DMS 273 treated with DMSO at 0.1 percent for 48 hours (cell line): ENCODE measurements at regions not wholly inside any gene's neighbourhood (a gene's known extent, or its start where the extent isn't known, plus 50 kb on each side); places are given as distances from the start of the nearest gene placed in this dataset.

Experiments used
- DNase-seq: peaks from one replicate; lab custom pipeline; 2025; lab: John Stamatoyannopoulos, UW

DNA sequence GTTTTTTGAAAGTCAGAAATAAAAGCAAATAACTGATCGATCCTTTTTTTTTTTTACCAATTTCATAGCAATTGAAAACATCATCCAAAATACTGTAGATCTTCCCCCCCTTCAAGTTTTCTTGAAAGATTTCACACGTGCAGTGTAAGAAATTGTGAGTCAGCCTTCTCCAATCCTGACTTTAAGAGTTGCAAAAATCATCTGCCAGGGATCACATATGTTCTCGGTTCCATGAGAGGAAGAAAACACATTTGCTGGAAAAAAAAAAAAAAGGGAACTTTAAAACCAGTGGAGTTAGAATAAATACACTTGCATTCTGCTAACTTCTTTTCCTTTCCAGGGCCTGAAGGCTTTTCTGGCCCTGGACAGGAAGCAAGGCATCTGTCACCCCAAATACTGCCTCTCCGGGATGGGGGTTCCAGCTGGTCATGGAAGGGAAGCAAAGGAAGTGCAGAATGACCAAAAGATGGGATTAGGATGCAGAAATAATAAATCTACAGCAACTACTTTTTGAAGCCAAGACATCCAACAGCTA, 198.4 kb upstream of the KIAA1217 start:
- no peak for DNase-seq

DNA sequence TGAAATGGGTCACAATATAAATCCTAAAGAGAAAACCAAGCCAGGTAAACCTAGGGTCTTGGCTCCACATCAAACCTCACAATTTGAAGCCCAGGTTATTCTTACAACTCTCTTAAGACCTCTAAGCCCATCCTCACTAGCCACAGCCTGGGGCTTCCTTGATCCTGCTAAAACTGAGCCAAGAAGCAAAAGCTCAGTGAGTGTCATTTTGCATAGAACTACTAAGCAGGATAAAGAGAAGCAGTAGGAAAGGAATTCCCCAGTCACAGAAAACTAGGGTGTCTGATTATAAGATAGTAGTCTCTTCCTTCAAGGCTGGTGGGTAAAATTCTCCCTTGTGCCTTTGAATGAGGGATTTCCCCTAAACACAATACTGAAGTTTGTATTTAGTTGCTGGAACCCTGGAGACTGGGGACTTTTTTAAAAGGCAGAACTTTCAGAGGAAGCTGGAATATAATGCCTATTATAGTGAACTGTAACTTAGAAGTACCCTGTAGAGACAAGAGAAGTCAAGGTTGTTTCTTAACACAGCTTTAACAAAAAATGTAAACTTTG, 196.6 kb upstream of the KIAA1217 start:
- no peak for DNase-seq

DNA sequence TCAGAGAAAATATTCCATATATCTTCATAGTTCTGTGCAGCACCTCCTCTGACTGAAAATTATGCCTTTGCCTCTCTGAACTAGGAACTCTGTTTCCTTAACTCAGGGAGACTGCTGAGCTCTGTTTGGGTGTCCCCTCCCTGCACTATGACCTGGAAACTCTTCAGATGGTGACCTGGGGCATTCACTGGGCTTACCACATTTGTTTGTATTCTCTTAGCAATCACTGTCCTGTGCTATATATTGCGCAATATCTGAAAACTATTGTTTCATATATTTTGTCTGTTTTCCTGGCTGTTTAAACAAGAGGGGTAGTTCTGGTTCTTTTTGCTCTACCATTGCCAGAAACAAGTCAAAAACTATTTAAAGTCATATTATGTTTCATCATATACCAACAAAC, 181.8 kb upstream of the KIAA1217 start:
- DNase-seq = no peak

DNA sequence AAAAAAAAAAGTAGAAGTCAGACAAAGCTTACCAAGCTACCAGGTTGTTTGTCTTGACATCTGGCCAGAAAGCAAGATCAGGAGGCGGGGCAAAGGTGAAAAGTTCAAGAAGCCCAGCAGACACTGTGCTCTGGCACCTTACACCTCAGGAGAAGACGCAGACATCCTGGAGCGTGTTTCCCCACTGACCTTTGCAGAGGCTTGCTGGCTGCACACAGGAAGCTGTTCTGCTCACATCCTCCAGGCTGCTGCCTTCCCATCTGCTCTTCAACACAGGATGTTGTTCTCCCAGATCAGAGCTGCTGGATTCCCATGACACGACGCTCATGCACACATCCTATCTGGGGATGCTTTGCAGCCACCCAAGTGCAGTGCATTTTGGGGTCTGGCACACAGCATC, 174.4 kb upstream of the KIAA1217 start:
- no peak for DNase-seq

DNA sequence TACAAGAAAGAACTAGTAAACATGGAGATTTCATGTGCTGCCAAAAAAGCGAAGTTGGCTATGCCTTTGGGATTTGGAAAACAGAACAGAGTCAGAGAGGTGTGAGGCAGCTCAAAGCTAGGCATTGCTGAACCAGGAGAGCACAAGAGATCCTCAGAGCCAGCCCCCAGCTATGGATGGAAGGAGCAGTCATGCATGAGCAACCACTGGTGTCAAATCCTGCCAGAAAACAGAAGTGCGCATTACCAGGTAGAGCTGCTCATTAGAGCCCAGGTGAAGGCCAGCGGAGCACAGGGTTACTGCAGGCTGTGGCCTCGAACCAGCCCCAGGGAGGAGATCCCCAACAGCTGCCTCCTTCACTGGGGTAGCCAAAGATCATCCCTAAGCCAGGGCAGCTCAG, 173.2 kb upstream of the KIAA1217 start:
- DNase-seq = no peak

DNA sequence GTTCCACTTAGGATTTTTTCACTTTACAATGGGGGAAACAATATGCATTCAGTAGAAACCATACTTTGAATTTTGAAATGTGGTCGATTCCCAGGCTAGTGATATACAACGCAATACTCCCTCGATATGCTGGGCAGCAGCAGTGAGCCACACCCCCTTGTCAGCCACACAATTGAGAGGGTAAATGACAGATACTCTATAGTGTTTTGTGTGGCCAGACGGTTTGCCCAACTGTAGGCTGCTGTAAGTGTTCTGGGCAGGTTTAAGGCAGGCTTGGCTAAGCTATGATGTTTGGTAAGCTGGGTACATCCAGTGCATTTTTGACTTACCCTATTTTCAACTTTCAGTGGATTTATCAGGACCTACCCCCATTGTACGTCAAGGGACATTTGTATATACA, 169.6 kb upstream of the KIAA1217 start:
- DNase-seq = no peak

DNA sequence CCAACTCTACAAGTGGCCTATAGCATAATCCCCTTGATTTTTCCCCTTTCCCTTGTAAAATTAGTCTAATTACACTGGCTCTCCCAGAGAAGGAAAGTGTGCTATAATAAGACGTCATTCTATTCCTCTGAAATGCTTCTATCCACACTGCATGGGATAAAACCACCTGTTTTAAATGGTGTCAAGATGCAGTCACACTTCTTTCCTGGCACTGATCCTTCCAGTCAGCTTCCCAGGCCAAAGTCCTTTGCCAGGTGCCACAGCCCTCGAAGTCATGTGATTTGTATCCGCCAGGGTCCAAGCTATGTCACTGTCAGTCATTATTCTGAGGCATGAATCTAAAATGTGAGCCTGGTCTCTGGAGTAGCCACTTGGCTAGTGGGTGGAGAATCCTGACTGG, 169.0 kb upstream of the KIAA1217 start:
- DNase-seq = no peak

DNA sequence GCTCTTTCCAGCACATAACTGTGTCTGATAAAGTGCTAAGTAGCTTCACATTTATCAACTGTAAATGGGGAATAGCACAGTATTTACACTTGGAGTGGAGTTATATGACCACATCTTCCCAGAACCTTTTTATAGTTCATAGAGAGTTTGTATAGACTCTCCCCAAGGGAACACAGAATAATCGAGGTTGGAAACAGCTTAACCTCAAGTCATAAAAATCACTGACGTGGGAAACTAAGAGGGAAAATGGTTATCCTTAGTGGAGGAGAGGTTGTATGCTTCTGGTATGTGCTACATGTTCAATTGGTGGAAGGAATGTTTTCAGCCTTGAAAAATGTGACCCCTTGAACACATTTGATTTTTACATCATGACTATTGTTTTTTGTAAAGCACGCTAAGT, 167.9 kb upstream of the KIAA1217 start:
- DNase-seq = no peak

DNA sequence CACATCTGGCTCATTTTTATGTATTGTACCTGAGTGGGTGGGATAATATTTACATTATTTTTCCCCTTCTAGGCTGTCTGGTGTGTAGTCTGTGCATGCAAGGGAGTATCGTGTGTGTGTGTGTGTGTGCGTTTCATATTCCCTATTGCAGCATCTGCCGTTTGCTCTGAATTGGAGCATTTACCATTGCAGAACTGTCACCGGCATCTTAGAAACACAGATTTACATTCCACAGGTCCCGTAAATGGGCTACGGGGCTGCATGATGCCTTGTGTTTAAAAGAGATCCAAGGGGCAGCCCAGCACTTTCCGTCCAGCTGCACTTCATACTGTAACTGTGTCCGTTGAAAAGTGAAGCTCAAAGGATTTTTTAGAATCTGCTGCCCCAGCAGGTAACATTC, 167.1 kb upstream of the KIAA1217 start:
- no peak for DNase-seq

DNA sequence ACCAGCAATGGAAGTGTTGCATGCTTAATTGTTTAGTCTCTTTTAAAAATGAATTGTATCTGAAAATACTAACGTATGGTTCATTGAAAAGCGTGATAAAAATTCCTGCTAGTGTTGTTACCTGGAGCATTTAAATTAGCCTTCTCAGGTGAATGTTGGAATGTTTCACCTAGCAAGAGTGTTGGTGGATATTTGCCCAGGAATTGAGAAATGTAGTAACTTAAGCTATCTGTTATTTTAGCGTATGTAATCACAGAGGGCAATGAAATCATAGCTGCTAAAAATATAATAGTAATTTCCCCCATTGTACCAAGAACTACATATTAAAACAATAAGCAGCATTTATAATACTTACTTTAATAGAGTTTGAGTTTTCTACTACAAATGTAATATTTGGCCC, 166.1 kb upstream of the KIAA1217 start:
- DNase-seq = no peak

DNA sequence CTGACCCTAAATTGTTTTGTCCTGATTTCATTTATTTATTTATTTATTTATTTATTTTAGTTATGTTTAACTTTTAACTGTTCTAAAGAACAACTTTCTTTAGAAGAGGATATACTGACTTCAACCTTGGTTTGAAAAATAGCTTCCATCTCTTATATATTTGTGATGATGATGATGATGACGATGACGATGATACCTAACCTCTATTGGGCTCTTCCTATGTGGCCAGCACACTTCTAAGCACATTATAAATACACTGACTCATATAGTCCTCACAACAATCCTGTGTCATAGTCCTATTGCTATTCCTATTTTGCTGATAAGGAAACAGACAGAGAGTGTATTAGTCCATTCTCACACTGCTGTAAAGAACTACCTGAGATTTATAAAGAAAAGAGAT, 162.9 kb upstream of the KIAA1217 start:
- no peak for DNase-seq

DNA sequence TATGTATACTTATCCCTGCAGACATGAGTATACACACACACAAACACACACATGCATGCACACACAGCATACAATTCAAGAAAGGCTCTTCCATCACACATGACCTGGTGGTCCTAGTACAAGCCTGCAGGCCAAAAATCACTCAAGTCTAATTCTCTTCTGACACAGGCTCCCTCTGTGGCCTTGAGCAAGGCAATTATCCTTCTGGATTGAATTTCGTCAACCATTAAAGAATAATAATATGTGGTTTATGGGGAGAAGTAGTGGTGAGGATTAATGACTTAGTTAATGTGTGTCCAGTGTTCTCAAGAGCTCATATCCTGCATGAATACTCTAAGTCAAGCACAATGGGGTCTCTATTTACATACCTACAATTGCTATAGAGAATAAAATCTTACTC, 161.8 kb upstream of the KIAA1217 start:
- no peak for DNase-seq

DNA sequence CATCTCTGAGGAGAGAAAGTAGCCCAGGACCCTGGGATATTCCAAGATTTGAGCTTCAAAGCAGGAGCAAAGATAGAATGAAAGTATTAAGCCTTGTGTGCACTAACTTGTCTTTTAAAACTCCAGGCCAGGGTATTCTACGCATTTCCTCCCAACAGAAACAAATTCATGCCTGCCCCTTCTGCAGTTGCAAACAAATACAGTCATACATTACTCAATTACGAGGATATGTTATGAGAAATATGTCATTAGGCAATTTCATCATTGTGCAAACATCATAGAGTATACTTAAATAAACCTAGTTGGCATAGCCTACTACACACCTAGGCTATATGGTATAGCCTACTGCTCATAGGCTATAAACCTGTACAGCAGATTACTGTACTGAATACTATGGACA, 154.5 kb upstream of the KIAA1217 start:
- no peak for DNase-seq

DNA sequence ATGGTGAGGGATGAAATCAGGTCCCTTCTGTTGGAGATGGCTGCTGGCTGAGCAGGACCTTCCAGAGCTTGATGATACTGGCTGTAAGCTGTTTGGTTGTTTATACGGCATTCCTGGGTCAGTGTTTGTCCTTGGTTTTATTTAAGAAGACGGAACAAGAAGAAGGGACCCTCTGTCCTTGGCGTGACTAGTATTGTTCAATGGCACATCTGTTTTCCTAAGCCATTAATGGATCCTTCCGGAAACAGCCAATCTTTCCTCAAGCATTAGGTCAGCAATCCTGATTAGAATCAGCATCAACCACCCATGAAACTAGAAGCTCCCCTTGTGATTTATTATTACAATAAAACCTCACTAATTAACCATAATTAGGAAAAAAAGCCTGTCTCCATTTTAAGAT, 128.7 kb upstream of the KIAA1217 start:
- no peak for DNase-seq

DNA sequence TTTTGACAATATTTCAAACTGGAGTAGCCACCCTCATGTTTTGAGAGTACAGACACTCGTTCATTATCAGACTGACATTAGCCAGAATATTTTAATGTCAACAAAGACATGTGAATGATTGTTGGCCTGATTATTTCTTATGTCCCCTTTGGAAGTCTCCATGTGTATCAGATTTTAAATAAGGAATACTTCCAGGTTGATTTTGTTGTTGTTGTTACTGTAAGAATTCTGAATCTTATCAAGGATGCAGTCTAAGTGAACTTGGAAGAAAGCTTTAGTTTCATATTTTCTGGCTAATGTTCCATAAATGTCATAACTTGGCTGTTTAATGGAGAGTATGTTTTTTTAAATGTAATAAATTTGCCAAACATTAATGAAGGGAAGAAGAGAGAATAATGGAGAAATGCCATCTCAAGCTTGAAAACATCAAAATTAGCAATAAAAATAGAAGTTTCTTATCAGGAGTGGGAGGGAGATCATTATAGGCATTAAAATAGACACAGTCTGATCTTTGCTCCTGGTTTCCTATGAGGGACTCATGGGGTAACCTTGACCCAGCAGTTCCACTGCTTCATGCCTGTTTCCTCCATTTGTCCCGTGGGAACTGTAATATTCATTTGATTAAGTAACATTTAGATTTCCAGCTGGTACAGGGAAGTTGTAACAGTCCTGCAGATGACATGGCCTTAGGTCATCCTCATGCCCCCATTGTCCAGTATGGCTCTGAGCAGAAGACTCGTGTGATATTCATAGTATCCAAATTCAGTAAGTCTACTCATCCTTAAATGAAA, 122.4 kb upstream of the KIAA1217 start:
- no peak for DNase-seq

DNA sequence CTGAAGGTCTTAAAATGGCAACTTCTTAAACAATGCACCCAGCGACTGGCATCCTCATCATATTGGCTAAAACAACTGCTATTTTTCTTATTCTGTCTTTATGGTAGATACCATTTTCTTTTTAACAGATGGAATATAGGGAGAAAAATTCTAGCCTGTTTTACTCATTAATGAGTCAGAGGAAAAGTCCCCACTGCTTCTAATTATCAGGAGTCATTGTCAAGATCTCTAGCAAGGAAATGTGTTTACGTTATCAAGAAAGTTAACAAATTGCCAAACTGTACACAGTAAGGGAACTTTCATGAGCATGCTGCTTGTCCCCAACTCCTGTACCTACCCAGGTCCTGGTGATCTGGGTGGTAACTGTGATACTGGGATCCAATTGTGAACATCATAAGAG, 117.7 kb upstream of the KIAA1217 start:
- DNase-seq = no peak

DNA sequence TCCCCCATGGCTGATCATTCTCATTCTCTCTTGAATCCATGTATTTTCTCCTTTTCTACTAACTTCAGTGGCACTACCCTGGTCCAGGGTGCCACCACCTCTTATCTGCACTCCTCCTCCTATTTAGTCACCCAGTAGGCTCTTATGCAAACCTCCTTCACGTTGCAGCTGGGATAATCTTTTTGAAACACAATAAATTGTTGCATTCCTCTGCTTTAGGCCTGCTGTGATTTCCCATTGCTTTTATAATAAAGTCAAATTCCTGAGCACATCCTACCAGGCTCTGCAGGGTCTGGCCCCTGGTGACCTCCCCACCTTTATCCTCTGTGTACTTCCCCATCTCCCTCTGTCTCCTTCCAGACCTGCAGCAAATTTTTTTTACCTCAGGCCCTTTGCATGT, 112.7 kb upstream of the KIAA1217 start:
- DNase-seq = no peak

DNA sequence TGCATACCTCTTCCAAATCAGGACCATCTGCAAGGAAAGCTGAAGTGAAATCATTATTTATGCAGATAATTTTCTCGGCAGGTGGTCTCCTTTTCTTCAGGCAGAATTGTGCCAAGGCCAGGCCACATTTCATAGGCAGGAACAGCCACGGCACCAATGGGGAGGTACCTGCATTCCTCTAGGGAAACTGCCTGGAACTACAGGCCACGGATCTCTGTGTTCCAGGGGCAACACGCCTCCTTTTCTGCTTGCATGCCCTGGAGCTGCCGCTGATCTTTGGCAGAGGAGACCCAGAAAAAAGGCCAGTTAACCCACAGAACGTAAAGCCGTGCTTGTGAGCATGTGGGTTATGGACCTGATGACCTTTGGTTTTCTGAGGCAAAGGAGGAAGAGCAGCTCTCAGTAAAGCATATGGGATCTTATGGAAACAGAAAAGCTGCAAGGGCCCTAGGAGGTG, 111.2 kb upstream of the KIAA1217 start:
- peak; percentile 64 for DNase-seq

DNA sequence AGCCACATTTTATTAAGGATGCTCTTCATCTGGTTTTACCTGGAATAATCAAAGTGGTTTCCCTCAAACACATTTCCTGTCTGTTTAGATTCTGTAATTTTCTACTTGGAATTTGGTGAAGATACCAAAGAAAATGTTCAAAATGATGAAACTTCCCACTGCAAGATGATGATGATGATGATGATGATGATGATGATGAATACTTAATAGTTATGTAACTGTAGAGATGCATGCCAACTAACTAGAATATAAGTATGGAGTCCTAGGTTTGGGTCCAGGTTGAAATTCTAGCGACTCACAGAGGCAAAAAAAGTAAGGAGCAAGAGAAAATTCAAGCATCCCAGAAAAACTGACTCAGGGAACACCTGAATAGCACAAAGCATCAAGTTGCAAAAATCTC, 104.0 kb upstream of the KIAA1217 start:
- DNase-seq = no peak

DNA sequence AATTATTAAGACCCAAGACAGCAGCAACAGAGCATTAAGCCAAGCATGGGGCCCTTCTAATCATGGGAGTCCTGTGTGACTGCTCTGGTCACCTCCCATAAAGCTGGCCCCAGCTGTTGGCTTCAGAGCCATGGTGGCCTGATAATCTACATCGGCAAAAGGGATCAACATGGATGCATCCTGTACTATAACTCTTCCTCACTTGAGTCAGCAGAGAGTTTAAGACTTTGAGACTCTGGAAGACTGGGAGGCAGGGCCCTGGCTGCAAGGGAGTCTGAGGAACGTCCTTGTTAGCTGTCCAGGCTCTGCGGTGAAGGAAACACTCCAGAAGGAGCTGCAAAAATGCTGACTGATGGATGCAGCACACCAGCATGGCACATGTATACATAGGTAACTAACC, 95.0 kb upstream of the KIAA1217 start:
- DNase-seq = no peak

DNA sequence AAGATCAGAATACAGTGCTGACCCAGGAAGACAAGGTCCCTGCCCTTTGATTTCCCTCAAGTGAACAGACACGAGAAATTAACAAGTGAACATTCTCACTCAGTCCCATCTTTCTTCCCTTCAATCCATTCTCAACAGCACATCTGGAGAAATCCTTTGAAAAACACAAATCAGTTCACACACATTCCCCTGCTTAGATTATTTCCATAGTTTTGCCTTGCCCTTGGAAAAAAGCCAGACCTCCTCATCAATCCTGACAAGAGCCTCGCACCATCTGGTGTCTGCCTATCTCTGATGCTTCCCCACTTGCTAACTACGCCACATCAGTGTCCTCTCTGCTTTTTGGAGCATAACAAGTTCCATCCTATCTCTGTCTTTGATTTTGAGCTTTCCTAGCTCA, 94.4 kb upstream of the KIAA1217 start:
- DNase-seq = peak; percentile 58

DNA sequence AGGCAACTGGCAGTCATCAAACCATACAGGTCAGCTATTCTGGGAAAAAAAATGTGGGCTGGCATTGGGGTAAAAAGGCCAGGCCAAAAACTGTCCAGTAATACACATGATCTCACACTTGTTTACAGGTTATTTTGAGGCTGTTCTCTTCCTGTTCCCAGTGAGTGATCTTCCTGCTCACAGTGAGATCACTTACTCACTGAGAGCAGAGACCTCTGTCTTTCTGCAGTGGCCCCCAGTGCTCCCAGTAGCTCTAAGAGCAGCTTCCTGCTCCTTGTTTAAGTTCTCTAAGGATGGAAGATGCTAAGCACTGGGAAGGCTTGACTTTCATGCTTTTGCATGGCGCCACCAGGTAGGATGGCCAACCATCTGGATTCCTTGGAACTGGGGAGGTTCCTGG, 93.5 kb upstream of the KIAA1217 start:
- no peak for DNase-seq

DNA sequence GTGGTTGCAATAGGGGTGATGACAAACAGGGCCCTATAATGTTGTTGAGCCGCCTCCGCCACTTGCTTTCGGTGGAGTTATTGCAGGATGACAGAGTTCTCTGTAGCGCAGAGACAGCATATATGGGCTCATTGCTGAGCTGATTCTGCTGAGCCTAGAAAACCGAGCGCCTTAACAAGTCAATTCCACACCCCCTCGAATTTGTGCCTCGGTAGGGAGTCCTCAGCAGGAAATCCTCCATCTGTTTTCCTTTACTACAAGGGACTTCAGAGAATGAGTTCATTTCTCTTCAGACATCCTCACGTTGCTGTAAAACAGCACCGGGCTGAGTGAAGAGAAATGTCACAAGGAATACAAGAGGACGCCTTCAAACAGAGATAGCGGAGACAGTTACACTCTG, 90.7 kb upstream of the KIAA1217 start:
- peak; percentile 54 for DNase-seq

DNA sequence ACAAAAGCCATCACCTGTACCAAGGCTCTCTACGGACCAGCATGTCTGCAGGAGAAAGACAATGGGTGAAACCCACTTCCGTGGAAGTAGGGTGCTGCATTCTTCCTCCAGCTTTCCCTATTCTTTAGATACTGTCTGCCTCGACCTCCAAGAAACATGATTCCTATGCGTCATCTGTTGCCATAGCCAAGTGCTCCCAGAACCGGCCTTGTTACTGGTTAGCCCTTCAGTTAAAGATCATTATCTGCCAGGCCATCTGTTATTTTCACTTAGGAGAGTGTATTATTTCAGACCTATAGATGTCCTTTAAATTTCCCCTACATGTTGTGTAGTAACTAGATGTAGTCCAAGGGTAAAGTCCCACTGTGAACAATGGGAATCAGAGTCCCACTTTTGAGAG, 89.0 kb upstream of the KIAA1217 start:
- peak; percentile 85 for DNase-seq
